ENCODE measurements at regions not wholly inside any gene's neighbourhood (a gene's known extent, or its start where the extent isn't known, plus 50 kb on each side); places are given as distances from the start of the nearest gene placed in this dataset.

DNA sequence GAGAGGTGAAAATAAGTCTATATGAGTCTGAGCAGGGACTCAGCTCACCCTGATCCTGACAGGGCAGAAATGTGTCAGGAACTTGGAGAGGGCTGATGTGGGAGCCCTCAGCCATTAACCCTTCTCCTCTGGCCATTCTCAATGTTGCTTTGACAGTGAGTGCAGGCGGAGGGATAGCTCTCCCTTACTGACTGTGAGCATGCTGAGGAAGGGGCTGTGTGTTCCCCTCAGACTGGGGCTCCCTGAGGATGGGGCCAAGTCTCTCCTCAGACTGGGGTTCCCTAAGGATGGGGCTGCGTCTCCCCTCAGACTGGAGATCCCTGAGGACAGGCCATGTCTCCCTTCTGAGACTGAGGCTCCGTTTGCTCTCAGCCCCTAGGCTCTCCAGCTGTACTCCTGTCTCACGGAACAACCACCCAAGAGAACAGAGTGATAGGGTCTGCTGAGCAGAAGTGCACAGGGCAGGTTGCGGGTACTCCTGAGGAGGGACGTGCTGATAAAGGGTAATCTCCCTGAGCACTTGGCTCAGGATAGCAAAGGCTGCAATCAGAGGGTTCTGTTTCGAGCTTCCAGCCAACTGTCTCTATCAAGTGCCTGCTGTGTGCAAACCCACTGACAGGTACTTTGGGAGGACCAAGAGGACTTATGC is 141.0 kb downstream of the MRPL14 start:
- no peak for DNase-seq (ENCODE audit: low read depth in 4 of 4, low spot score in 3 of 4)

DNA sequence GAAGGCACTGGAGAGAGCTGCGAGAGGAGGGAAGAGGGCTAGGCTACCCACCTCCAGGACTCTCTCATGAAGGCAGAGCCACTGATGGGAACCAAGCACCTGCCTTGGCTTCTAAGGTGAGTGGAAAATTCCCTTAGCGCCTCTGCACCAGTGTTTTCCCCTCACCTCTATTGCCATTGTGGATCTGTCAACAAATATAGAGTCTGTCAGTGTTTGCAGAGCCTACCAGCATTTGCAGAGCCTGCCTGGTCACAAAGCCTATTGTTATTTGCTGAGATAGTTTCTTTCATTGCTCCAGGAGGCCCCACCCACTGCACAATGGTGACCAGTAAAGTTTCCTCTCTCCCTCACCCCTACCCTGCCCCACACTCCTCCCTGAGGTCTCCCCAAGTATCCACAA is 141.9 kb downstream of the MRPL14 start:
- DNase-seq (ENCODE audit: low read depth in 4 of 4, low spot score in 3 of 4) = no peak

DNA sequence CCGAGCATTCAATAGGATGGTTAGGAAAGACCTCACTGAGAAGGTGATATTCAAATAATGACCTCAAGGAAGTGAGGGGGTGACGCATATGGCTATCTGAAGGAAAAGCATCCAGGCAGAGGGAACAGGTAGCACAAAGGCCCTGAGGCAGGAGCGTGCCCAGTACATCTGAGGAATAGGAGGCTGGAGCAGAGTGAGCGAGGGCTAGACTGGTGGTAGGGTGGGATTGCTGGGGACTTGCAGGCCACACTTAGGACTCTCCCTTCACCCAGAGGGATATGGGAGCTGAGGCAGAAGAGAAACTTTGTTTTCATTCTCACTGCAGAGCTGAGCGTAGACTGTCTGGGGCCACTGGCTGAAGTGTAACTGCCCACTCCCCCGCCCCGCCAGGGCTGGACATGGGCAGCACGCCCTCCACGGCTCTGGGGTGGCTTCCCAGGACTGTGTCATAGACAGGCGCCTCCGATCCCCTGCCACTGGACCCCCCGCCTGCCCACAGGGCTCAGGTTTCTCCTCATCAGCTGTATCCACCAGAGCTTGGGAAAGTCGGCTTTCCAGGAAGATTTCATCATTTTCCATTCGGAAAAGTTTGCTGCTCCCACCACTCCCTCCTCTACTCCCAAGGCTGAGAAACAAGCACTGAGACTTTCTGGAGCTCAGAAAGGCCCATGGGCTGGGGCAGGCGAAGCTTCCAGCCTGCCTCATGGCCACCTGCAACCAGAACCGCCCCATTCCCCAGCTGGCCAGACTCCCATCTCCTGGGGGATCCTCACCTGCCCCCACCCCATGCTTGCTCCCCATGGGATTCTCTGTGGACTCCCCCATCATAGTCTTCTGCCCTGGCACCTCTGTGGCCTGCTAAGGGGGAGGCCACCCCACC is 142.6 kb downstream of the MRPL14 start:
- no peak for DNase-seq (ENCODE audit: low read depth in 4 of 4, low spot score in 3 of 4)

DNA sequence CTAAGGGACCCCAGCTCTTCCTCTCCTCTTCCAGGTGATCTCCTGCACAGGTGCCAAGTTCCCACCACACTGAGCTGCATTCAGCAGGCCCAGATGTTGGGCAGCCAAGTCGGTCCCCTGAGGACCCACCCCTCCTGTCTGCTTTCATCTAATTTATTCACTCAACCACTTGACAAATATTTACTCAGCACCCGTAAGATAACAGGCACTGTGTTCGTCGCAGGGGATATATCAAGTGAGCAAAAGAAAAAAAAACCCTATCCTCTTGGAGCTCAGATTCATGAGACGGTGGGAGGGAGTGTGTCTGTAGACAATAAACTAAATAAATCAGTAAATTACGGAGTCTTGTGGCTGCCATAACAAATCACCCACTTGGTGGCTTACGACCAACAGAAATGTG is 143.6 kb downstream of the MRPL14 start:
- no peak for DNase-seq (ENCODE audit: low read depth in 4 of 4, low spot score in 3 of 4)

DNA sequence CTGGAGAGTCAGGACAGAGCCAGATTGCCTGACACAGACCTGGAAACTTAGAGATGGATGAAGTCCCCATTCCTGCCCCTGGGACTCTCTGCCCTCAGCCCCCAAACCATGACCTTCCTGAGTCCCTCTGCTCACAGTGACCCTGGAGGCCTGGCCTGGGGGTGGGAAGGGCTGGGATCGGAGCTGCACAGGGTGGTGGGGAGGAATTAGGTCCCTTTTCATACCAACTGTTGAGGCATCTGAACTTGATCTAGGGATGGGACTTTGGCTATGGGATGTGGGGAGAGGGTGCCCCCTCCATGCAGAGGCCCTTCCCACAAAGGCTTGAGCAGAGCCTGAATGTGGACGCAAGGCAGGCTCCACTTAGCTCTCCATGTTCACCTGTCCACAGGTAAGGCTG is 144.1 kb downstream of the MRPL14 start:
- no peak for DNase-seq (ENCODE audit: low read depth in 4 of 4, low spot score in 3 of 4)

DNA sequence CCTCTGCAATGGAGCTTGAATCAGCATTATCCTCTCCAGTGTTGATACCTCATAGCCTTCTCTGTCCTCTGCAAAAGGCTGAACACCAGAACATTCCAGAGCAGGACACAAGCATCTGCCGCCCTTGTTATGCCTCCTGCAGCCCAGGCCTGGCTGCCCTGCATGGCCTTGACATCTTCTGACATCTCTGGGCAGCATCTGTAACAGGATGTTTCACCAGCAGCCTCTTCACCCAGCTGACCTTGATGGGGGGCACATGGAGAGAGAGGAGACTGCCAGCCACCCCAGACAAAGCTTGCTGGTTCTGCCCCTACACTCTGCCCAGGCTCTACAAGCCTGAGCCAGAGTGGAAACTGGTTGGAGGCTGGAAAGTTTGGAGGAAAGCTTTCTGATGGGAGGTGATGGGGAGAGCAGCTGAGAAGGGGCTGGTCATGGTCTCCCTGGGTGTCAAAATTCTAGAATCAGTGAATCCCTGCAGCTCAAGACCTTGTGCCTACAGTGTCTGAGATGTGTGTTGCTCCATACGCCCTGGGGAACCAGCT is 145.1 kb downstream of the MRPL14 start:
- no peak for DNase-seq (ENCODE audit: low read depth in 4 of 4, low spot score in 3 of 4)

DNA sequence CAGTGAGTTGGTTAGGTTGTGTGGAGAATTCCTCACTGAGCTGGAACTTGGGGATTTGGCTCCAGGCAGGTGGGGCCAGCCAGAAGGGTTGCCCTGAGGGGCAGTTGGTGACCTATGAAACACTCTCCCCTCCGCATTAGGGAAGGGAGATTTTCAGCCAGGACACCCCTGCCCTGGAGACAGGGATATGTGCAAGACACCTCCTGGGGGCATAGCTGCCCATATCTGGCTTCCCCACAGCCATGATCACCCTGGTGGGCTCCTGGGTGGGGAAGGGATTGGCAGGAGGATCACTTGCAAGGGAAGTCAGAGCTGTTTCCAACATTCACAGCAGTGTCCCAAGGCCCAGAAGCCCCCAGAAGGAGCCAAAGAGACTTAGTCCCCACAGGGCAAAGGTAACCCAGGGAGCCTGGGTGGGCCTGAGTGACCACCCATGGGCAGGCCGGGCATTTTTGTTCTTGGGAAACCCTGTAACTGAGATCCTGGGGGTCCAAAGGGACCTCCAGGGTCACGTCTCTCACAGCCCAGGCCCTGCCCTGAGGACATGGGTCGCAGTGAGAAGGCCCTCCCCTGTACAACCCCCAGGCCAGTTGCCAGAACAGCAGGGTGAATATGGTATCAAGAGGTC is 145.8 kb downstream of the MRPL14 start:
- no peak for DNase-seq (ENCODE audit: low read depth in 4 of 4, low spot score in 3 of 4)

DNA sequence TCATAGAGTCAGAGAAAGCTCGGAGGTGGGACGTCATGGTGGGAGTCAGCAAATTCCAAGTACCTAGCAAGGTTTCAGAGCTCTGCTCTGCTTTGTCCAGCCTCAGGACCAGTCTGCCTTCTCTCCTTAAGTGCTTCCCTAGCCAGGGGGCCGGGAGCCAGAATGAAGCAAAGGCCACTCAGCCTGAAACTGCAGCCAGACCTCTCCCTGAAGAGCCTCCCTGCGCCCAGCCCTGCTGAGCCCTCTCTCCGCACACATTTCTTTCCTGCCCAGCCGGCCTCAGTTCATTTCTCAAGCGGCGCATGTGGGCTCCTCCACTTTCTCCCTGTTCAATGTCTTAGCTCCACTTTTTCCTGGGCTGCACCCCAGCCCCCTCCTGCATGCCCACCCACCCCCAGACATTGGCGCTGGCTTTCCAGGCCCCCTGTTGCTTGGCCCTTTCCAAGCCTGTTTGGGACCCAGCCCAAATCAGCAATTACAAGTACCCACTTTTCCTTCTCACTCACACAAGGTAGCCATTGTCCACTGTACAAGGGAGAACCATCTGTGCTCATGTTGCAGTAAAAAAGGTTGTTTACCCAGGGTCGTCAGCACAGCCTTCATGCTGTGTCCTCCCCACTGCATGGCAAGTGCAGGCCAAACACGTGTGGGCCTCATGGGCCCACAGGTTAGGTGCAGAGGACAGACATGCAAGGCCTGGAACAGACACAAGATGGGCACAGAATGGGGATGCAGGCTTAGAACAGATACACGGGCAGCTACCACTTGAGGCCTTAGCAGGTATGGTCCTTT is 147.1 kb downstream of the MRPL14 start:
- no peak for DNase-seq (ENCODE audit: low read depth in 4 of 4, low spot score in 3 of 4)

DNA sequence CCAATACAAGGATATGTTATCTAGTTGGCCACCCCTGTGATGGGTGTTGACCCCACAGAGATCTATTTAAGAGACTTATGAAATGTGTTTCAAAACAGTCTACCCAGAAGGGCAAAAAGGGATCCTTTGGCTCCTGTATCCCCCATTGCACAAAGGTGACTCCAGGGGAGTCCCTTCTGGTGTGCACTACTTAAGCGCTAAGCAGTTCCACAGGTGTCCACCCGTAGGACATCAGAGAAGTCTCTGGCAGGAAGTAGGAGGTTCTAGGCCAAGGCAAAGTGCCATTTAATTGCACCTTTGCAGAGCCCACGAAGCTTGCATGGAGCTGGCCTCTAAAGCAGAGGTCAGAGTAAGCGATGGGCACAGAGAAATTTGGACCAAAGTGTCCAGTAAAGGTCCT is 147.7 kb downstream of the MRPL14 start:
- no peak for DNase-seq (ENCODE audit: low read depth in 4 of 4, low spot score in 3 of 4)

DNA sequence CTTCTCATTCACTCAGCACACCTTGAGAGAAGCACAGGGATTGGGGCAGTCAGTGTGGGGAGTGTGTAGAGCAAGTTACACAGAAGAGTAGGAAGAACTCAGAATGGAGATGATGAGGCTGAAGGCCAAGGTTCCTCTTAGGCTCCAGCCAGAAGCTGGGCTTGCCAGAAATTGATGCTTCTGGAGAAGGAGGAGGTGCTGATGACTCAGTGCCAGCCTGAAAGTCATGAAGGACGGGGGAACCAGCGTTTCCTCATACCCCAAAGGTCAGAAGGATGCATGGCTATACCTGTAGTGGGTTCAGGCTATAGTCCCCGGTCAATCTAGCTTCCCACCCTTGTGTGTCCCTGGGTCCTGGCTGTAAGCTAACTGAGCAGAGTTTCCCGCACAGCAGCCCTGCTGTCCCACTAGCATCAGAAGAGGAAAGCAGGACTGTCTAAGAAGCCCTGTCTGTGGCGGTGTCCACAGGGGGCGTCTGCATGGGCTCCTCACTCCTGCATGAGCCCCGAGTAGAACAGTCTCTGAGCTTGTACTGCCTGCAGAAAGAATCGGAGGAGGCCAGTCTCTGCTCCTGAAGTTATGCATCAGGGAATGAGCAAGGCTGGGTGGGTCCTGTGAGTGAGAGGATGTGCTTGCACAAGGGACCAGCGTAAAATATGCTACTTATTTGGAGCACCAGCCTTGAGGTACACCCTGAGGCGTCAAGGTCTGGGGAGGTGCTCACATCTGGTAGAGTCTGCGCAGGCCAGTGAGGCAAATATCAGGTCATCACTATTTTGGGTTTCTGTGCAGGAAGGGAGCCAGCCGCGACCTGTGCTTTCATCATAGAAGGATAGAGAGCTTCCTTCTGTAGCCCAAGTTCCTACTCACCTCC is 148.5 kb downstream of the MRPL14 start:
- DNase-seq (ENCODE audit: low read depth in 4 of 4, low spot score in 3 of 4) = no peak

DNA sequence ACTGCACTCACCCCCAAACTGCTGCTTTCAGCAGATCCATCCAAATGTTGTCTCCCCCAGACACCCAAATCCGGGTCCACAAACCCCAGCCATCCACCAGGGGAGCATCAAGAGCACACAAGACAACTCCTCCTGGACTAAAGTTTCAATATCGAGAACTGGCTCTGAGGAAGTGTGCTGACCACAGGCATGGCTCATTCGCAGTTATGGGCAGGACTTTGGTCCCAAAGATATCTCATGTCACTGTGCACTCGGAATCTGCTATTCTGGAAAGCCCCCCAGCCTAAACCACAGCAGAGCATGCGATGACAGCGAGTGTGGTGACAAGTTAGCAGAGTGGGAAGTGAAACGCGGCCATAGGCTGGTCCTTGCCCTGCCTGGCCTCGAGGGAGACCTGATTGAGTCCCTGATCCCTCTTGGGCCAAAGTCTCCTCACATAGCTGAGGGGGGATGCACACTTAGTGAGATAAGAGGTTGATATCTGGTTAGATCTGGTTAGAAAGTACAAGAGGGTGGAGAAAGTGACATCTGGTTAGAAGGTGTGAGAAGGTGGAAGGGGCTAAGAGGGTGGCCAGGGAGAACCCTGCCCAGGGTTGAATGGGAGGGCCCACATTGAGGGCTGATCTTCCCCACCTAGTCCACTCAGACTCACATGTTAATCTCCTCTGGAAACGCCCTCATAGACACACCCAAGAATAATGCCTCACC is 149.7 kb downstream of the MRPL14 start:
- DNase-seq (ENCODE audit: low read depth in 4 of 4, low spot score in 3 of 4) = no peak

DNA sequence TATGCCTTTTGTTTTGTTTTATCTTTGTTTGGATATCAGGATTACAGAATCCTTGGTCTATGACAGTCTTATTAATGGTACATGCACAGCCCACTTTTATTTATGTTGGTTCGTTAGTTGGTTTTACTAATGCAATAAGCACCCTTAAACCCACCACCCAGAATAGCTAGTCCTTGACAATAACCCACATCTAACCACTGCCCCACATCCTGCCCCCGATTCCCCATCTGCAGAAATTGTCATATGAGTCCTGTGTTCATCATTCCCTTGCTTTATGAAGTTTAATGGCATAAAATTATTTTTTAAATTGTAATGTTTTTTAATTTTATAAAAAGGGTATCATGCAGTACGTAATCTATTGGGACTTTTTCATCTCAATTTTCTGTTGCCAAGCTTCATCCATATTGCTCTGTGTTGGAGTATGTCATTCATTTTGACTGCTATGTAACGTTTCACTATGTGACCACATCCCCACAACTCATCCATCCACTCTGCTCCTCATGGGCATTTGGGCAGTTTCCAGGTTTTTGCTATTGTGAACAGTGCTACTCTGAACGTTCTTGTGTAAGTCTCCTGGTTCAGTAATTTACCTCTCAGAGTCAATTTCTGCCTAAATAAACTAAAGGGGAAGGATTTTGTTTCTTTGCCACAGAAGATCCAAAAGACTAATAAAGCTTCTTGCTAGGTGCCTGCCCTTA is 150.4 kb downstream of the MRPL14 start:
- DNase-seq (ENCODE audit: low read depth in 4 of 4, low spot score in 3 of 4) = no peak

DNA sequence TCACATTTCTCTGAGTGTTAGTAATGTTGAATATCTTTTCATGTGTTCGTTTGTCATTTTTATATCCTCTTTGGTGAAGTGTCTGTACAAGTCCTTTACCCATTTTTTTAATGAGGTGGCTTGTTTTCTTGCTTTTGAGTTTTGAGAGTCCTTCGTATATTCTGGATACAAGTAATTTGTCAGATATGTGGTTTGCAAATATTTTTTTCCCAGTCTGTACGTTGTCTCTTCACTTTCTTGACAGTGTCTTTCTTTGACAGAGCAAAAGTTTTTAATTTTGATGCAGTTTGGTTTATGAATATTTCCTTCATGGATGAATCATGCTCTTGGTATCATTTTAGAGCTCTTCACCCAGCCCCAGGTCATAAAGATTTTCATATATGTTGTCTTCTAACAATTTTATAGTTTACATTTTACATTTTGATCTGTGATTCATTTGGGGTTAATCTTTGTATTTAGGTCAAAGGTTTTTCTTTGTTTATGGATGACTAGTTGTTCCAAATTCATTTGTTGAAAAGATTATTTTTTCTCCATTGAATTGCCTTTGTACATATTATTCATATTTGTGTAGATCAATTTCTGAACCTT is 152.5 kb downstream of the MRPL14 start:
- DNase-seq (ENCODE audit: low read depth in 4 of 4, low spot score in 3 of 4) = no peak

DNA sequence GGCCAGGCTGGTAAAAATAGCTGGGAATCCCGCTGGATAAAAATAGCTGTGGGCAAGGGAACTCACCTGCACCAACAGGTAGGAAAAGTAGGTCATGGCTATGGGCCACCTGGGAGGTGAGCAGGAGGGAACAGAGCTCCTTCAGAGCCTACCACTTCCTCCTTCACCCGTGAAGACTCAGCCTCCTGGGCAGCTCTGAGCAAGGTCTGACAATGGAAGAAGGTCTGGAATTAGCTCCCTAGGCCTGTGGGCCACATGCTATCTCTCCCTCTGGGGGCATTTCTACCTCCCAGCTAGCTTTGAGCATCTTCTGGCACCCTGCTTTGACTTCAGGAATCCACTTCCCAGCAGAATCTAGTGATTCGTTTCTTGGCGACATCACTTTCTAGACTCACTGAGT is 153.9 kb downstream of the MRPL14 start:
- no peak for DNase-seq (ENCODE audit: low read depth in 4 of 4, low spot score in 3 of 4)

DNA sequence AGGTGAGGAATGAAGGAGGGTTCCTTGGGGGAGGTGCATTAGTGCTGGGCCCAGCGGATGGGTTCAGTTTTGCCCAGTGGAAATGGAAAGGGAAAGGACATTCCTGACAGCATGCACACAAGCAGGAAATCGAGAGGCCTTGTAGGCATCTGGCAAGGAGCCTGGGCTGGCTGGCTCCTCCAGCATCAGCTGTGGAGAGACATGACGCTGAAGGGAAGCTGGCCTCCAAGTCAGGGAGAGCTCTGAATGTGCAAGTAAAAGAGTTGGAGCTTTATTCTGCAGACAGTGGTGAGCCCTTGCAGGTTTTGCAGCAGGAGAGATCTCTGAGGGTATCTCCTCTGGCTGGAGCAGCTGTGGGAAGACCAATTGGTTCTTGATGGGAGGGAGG is 154.3 kb downstream of the MRPL14 start:
- no peak for DNase-seq (ENCODE audit: low read depth in 4 of 4, low spot score in 3 of 4)

DNA sequence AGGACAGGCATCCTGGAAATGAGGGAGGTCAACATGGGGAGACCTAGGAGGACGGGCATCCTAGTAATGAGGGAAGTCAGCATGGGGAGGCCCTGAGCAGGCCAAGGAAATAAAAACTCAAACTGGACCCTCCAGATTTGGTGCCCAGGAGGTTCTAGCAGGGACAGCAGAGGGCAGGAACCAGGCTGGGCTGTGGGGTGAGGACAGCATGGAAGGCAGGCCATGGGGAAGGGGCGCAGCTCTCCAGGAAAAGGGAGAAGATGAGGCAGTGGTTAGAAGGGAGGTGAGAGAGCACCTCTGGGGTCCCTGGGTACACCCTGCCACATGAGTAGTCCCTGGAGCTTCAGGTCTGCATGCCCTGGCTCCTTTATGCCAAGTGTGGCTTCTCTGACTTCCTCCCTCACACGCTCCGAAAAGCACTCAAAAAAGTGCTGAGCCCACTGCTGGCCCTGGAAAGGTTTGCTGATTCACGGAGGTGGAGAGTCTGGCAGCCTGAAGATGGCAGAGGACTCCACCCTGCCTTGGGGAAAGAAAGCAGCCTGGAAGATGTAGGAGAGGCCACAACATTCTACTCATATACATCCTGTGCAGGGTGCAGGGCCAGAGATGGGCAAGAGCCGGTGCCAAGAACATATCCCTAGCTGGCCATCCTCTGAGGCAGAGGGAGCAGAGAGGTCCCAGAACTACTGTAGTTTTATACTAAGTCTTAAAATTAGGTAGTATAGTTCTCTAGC is 154.9 kb downstream of the MRPL14 start:
- DNase-seq (ENCODE audit: low read depth in 4 of 4, low spot score in 3 of 4) = no peak

DNA sequence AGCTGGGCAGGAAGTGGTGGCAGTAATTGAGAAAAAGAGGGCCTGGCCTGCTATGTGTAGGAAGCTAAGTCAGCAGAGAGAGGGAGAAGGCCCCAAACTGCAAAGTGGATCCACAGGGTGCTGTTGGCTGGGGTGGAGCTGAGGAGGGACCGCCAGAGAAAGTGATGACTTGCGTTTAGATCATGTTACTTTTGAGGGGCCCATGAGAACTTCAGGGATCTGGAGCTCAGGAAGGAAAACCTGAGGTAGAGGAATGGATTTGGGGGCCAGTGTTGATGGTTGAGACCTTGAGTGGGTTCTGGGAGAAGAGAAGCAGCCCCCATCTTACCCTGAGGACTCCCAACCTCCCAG is 155.5 kb downstream of the MRPL14 start:
- no peak for DNase-seq (ENCODE audit: low read depth in 4 of 4, low spot score in 3 of 4)
